ENCODE measurements at regions not wholly inside any gene's neighbourhood (a gene's known extent, or its start where the extent isn't known, plus 50 kb on each side); places are given as distances from the start of the nearest gene placed in this dataset.

- H3K4me3 ChIP-seq (ENCODE audit: low read depth, low read length, poor library complexity, severe bottlenecking), result no peak overlapping the region
- H3K79me2 ChIP-seq (ENCODE audit: insufficient read depth, low read depth, low read length), result no peaks in the 10 kb centered on the region
- ChIA-PET CTCF (ENCODE audit: unreplicated experiment) (no interaction called here), POLR2A (interaction anchor here (0.6 kb wide), 1 partner anchor 1004 kb away, joined by 4 read pairs; no protein-coding TSS in a partner anchor)
- no peak for DNase-seq (ENCODE audit: low spot score)
- H4K20me1 ChIP-seq (ENCODE audit: insufficient read depth, low read length), result no peaks in the 10 kb centered on the region
- intact Hi-C loops (cut with micrococcal nuclease; ENCODE audit: unreplicated experiment), result no loop called here
- no peaks in the 10 kb centered on the region for H3K36me3 ChIP-seq (ENCODE audit: insufficient read depth, low read length)
- no peaks in the 10 kb centered on the region for H3K4me1 ChIP-seq (ENCODE audit: insufficient read depth, low read length, poor library complexity, severe bottlenecking)
- no peak overlapping the region for H3K27ac ChIP-seq (ENCODE audit: low read depth, low read length, poor library complexity, severe bottlenecking)
- no peak overlapping the region for H3K4me2 ChIP-seq (ENCODE audit: low read length)
- no peaks in the 10 kb centered on the region for H3K9me3 ChIP-seq (ENCODE audit: low read length)
- H2AFZ ChIP-seq (ENCODE audit: low read length), result no peak overlapping the region
- H3K9me2 ChIP-seq (ENCODE audit: insufficient read depth, low read length), result no peaks in the 10 kb centered on the region
- no TSS peak for BruUV-seq (replicated peaks)
- TF ChIP-seq EZH2phosphoT487 (IDR thresholded peaks at IDR 0.05; ENCODE audit: borderline replicate concordance, low read depth, low read length), result no peak
- no peak for TF ChIP-seq CTCF (conservative IDR thresholded peaks at IDR 0.05; ENCODE audit: low read length)
Measured at GRCh38 chr3:134106580-134106979, 76.9 kb upstream of the SLCO2A1 start.

GRCh38 chr3:134105876-134106556, 76.3 kb upstream of the SLCO2A1 start:
- DNase-seq (ENCODE audit: low spot score), result no peak
- Histone ChIP-seq H4K20me1 (ENCODE audit: insufficient read depth, low read length) (no peaks in the 10 kb centered on the region), H3K9me2 (ENCODE audit: insufficient read depth, low read length) (no peaks in the 10 kb centered on the region), H3K4me1 (ENCODE audit: insufficient read depth, low read length, poor library complexity, severe bottlenecking) (no peaks in the 10 kb centered on the region), H2AFZ (ENCODE audit: low read length) (no peak overlapping the region), H3K79me2 (ENCODE audit: insufficient read depth, low read depth, low read length) (no peaks in the 10 kb centered on the region), H3K9me3 (ENCODE audit: low read length) (no peaks in the 10 kb centered on the region), H3K27ac (ENCODE audit: low read depth, low read length, poor library complexity, severe bottlenecking) (no peak overlapping the region), H3K4me3 (ENCODE audit: low read depth, low read length, poor library complexity, severe bottlenecking) (no peak overlapping the region), H3K4me2 (ENCODE audit: low read length) (no peak overlapping the region), H3K36me3 (ENCODE audit: insufficient read depth, low read length) (no peaks in the 10 kb centered on the region)
- ChIA-PET POLR2A (interaction anchor here (0.6 kb wide), 1 partner anchor 1003 kb away, joined by 4 read pairs; no protein-coding TSS in a partner anchor), CTCF (ENCODE audit: unreplicated experiment) (no interaction called here)
- intact Hi-C loops (cut with micrococcal nuclease; ENCODE audit: unreplicated experiment), result no loop called here
- BruUV-seq (replicated peaks), result no TSS peak
- no peak for TF ChIP-seq CTCF (conservative IDR thresholded peaks at IDR 0.05; ENCODE audit: low read length)
- no peak for TF ChIP-seq EZH2phosphoT487 (IDR thresholded peaks at IDR 0.05; ENCODE audit: borderline replicate concordance, low read depth, low read length)

- intact Hi-C loops (cut with micrococcal nuclease; ENCODE audit: unreplicated experiment), result no loop called here
- Histone ChIP-seq H2AFZ (ENCODE audit: low read length) (no peak overlapping the region), H3K36me3 (ENCODE audit: insufficient read depth, low read length) (no peaks in the 10 kb centered on the region), H4K20me1 (ENCODE audit: insufficient read depth, low read length) (no peaks in the 10 kb centered on the region), H3K9me2 (ENCODE audit: insufficient read depth, low read length) (no peaks in the 10 kb centered on the region), H3K79me2 (ENCODE audit: insufficient read depth, low read depth, low read length) (no peaks in the 10 kb centered on the region), H3K4me1 (ENCODE audit: insufficient read depth, low read length, poor library complexity, severe bottlenecking) (no peaks in the 10 kb centered on the region), H3K4me3 (ENCODE audit: low read depth, low read length, poor library complexity, severe bottlenecking) (no peak overlapping the region), H3K27ac (ENCODE audit: low read depth, low read length, poor library complexity, severe bottlenecking) (no peak overlapping the region), H3K9me3 (ENCODE audit: low read length) (no peaks in the 10 kb centered on the region), H3K4me2 (ENCODE audit: low read length) (no peak overlapping the region)
- ChIA-PET CTCF (ENCODE audit: unreplicated experiment) (no interaction called here), POLR2A (no interaction called here)
- BruUV-seq (replicated peaks), result no TSS peak
- DNase-seq (ENCODE audit: low spot score), result no peak
- TF ChIP-seq CTCF (conservative IDR thresholded peaks at IDR 0.05; ENCODE audit: low read length), result no peak
- TF ChIP-seq EZH2phosphoT487 (IDR thresholded peaks at IDR 0.05; ENCODE audit: borderline replicate concordance, low read depth, low read length), result no peak
Measured at GRCh38 chr3:134104031-134104430, 74.3 kb upstream of the SLCO2A1 start.

Data from OCI-LY7 (cell line).